ENCODE measurements at regions not wholly inside any gene's neighbourhood (a gene's known extent, or its start where the extent isn't known, plus 50 kb on each side); places are given as distances from the start of the nearest gene placed in this dataset.

- no peak overlapping the region for H3K4me3 ChIP-seq
- 86 to 91% (median 89%) methylated on average over 3 of the region's 3 CpGs for WGBS, 4 donors
- TF ChIP-seq CTCF (IDR thresholded peaks at IDR 0.05) (no peak), POLR2A (IDR thresholded peaks at IDR 0.05) (no peak)
- H3K27me3 ChIP-seq = no peaks in the 10 kb centered on the region
- intact Hi-C loops (cut with DNase I) = no loop called here
- no peaks in the 10 kb centered on the region for H3K36me3 ChIP-seq
- ATAC-seq = no peak
- H3K9me3 ChIP-seq = no peaks in the 10 kb centered on the region
- H3K4me1 ChIP-seq = no peaks in the 10 kb centered on the region
- no peak for DNase-seq
- no peak overlapping the region for H3K27ac ChIP-seq
Observed at GRCh38 chr10:108586424-108586823, 1336.9 kb downstream of the XPNPEP1 start.

GRCh38 chr10:108583877-108584276 lies 1339.4 kb downstream of the XPNPEP1 start:
- DNase-seq (no peak), ATAC-seq (no peak)
- Histone ChIP-seq H3K4me1 (no peaks in the 10 kb centered on the region), H3K4me3 (no peak overlapping the region), H3K27me3 (no peaks in the 10 kb centered on the region), H3K27ac (no peak overlapping the region), H3K9me3 (no peaks in the 10 kb centered on the region), H3K36me3 (no peaks in the 10 kb centered on the region)
- intact Hi-C loops (cut with DNase I) = no loop called here
- 8 to 17% (median 14%) methylated on average over 1 of the region's 1 CpG for WGBS, 4 donors
- no peak for TF ChIP-seq CTCF (IDR thresholded peaks at IDR 0.05)
- no peak for TF ChIP-seq POLR2A (IDR thresholded peaks at IDR 0.05)

- H3K36me3 ChIP-seq = no peaks in the 10 kb centered on the region
- TF ChIP-seq POLR2A (IDR thresholded peaks at IDR 0.05) (no peak), CTCF (IDR thresholded peaks at IDR 0.05) (no peak)
- H3K4me1 ChIP-seq = no peaks in the 10 kb centered on the region
- intact Hi-C loops (cut with DNase I) = no loop called here
- ATAC-seq (no peak), DNase-seq (no peak)
- no peak overlapping the region for H3K27ac ChIP-seq
- H3K27me3 ChIP-seq = no peaks in the 10 kb centered on the region
- WGBS, 4 donors = 65 to 82% (median 68%) methylated on average over 1 of the region's 1 CpG
- no peak overlapping the region for H3K4me3 ChIP-seq
- no peaks in the 10 kb centered on the region for H3K9me3 ChIP-seq
Observed at GRCh38 chr10:108582888-108583287, 1340.4 kb downstream of the XPNPEP1 start.

GRCh38 chr10:108582387-108582786 lies 1340.9 kb downstream of the XPNPEP1 start:
- WGBS, 4 donors = 38 to 53% (median 50%) methylated on average over 3 of the region's 3 CpGs
- no peak for ATAC-seq
- H3K4me3 ChIP-seq = no peak overlapping the region
- H3K36me3 ChIP-seq = no peaks in the 10 kb centered on the region
- no peaks in the 10 kb centered on the region for H3K27me3 ChIP-seq
- no peaks in the 10 kb centered on the region for H3K4me1 ChIP-seq
- no peak for DNase-seq
- no peaks in the 10 kb centered on the region for H3K9me3 ChIP-seq
- no peak overlapping the region for H3K27ac ChIP-seq
- TF ChIP-seq POLR2A (IDR thresholded peaks at IDR 0.05) = no peak
- no peak for TF ChIP-seq CTCF (IDR thresholded peaks at IDR 0.05)
- intact Hi-C loops (cut with DNase I) = no loop called here

All from heart left ventricle (tissue), 16 donors.